ENCODE measurements at regions not wholly inside any gene's neighbourhood (a gene's known extent, or its start where the extent isn't known, plus 50 kb on each side); places are given as distances from the start of the nearest gene placed in this dataset.

- Histone ChIP-seq H3K27me3 (ENCODE audit: low read depth) (no peaks in the 10 kb centered on the region), H3K4me1 (peaks cover 16% of the 10 kb centered on the region), H3K9me3 (no peaks in the 10 kb centered on the region), H3K36me3 (replicated peaks) (no peaks in the 10 kb centered on the region), H3K4me3 (no peak overlapping the region)
- DNase-seq (ENCODE audit: low spot score in 2 of 2), result no peak
- in situ Hi-C loops (cut with MboI; ENCODE audit: low sequenced_read_pairs), result no loop called here
Measured at GRCh38 chr6:22451962-22452361, 117.4 kb upstream of the HDGFL1 start.

- in situ Hi-C loops (cut with MboI; ENCODE audit: low sequenced_read_pairs), result no loop called here
- Histone ChIP-seq H3K9me3 (no peaks in the 10 kb centered on the region), H3K4me3 (no peak overlapping the region), H3K4me1 (no peaks in the 10 kb centered on the region), H3K27me3 (ENCODE audit: low read depth) (no peaks in the 10 kb centered on the region), H3K36me3 (replicated peaks) (no peaks in the 10 kb centered on the region)
- no peak for DNase-seq (ENCODE audit: low spot score in 2 of 2)
Measured at GRCh38 chr6:22455378-22455777, 114.0 kb upstream of the HDGFL1 start.

GRCh38 chr6:22457996-22458395 is 111.4 kb upstream of the HDGFL1 start:
- Histone ChIP-seq H3K4me3 (no peak overlapping the region), H3K4me1 (no peaks in the 10 kb centered on the region), H3K27me3 (ENCODE audit: low read depth) (no peaks in the 10 kb centered on the region), H3K36me3 (replicated peaks) (no peaks in the 10 kb centered on the region), H3K9me3 (no peaks in the 10 kb centered on the region)
- in situ Hi-C loops (cut with MboI; ENCODE audit: low sequenced_read_pairs), result no loop called here
- no peak for DNase-seq (ENCODE audit: low spot score in 2 of 2)

DNA sequence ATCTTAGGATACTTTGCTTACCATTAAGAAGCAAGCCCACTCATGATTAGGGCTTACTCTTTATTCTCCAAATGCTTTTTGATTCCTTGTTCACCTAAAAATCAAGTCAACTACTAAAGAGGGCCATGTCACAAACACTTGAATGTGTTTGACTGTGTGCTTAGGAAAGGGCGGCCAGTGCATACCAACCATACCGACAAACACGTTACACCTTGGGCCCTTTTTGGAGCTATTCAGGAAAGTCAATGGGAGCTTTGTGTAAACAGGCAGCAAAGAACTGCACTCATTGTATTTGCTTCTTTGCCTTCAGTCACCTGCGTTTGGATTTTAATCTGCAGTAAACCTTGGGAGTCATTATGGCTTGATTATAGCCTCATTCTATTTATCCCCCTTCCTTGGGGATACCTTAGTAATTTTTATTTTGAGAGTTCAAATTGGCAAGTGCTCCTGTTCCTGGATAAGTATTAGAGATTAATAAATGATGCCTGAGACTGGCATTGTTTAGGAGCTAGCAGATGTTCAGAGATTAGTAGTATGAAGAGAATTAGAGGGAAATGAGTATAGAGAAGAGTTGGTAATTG is 102.6 kb upstream of the HDGFL1 start:
- no peaks in the 10 kb centered on the region for H3K36me3 ChIP-seq (replicated peaks)
- no peaks in the 10 kb centered on the region for H3K27me3 ChIP-seq (ENCODE audit: low read depth)
- in situ Hi-C loops (cut with MboI; ENCODE audit: low sequenced_read_pairs), result no loop called here
- DNase-seq (ENCODE audit: low spot score in 2 of 2), result no peak
- no peaks in the 10 kb centered on the region for H3K9me3 ChIP-seq
- no peak overlapping the region for H3K4me3 ChIP-seq
- H3K4me1 ChIP-seq, result peaks cover 6% of the 10 kb centered on the region

DNA sequence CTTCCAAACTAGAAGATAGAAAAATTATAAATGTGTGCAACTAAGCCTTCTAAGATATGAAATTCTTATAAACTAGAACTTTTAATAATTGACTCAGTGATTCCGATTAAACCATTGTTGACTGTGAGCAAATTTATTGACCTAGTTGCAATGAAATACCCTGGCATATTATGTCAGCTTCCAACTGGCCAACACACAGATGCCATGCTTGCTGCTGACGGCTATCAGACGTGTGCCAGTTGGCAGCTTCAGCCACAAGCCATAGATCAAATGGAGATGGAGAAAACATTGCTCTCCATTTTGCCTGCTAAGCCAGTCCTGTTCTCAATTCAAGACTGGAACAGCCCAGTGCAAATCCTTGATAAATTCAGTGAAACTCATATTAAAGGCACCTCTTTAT is 101.7 kb upstream of the HDGFL1 start:
- Histone ChIP-seq H3K36me3 (replicated peaks) (no peaks in the 10 kb centered on the region), H3K4me1 (peaks cover 6% of the 10 kb centered on the region), H3K4me3 (no peak overlapping the region), H3K27me3 (ENCODE audit: low read depth) (no peaks in the 10 kb centered on the region), H3K9me3 (no peaks in the 10 kb centered on the region)
- in situ Hi-C loops (cut with MboI; ENCODE audit: low sequenced_read_pairs), result no loop called here
- no peak for DNase-seq (ENCODE audit: low spot score in 2 of 2)

- Histone ChIP-seq H3K4me3 (no peak overlapping the region), H3K36me3 (replicated peaks) (no peaks in the 10 kb centered on the region), H3K4me1 (peaks cover 6% of the 10 kb centered on the region), H3K27me3 (ENCODE audit: low read depth) (no peaks in the 10 kb centered on the region), H3K9me3 (no peaks in the 10 kb centered on the region)
- DNase-seq (ENCODE audit: low spot score in 2 of 2), result no peak
- in situ Hi-C loops (cut with MboI; ENCODE audit: low sequenced_read_pairs), result no loop called here
Measured at GRCh38 chr6:22468256-22468965, 101.0 kb upstream of the HDGFL1 start.

GRCh38 chr6:22470454-22471131 is 98.8 kb upstream of the HDGFL1 start:
- no peaks in the 10 kb centered on the region for H3K9me3 ChIP-seq
- peaks cover 6% of the 10 kb centered on the region for H3K4me1 ChIP-seq
- in situ Hi-C loops (cut with MboI; ENCODE audit: low sequenced_read_pairs), result no loop called here
- no peak overlapping the region for H3K4me3 ChIP-seq
- no peaks in the 10 kb centered on the region for H3K36me3 ChIP-seq (replicated peaks)
- H3K27me3 ChIP-seq (ENCODE audit: low read depth), result no peaks in the 10 kb centered on the region
- no peak for DNase-seq (ENCODE audit: low spot score in 2 of 2)

- no peaks in the 10 kb centered on the region for H3K36me3 ChIP-seq (replicated peaks)
- no peak overlapping the region for H3K4me3 ChIP-seq
- peak in 1 of 2 experiments; percentile 35 for DNase-seq (ENCODE audit: low spot score in 2 of 2)
- H3K9me3 ChIP-seq, result no peaks in the 10 kb centered on the region
- in situ Hi-C loops (cut with MboI; ENCODE audit: low sequenced_read_pairs), result no loop called here
- H3K4me1 ChIP-seq, result peaks cover 6% of the 10 kb centered on the region
- no peaks in the 10 kb centered on the region for H3K27me3 ChIP-seq (ENCODE audit: low read depth)
Measured at GRCh38 chr6:22471132-22471690, 98.2 kb upstream of the HDGFL1 start.

DNA sequence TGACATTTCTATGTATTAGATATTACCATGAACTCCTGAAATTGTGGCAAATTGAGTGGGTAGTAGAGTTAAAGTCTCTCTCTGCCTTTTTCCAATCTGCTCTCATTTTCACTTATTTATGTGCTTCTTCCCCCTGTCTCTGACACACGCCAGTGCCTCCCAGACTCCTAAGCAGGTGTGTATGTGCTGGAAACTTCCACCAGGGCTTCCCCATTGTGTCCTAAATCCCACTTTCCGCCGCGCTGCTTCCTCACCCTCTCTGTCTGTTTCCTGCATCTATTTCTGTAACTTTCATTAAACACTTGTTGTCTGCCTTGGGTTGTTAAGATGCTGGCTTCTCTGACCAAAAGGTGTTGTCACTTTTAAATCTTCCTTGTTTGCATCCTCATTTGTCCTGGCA is 97.6 kb upstream of the HDGFL1 start:
- no peak overlapping the region for H3K4me3 ChIP-seq
- DNase-seq (ENCODE audit: low spot score in 2 of 2), result no peak
- H3K27me3 ChIP-seq (ENCODE audit: low read depth), result no peaks in the 10 kb centered on the region
- in situ Hi-C loops (cut with MboI; ENCODE audit: low sequenced_read_pairs), result no loop called here
- peaks cover 6% of the 10 kb centered on the region for H3K4me1 ChIP-seq
- H3K36me3 ChIP-seq (replicated peaks), result no peaks in the 10 kb centered on the region
- H3K9me3 ChIP-seq, result no peaks in the 10 kb centered on the region

- Histone ChIP-seq H3K9me3 (no peaks in the 10 kb centered on the region), H3K4me1 (peaks cover under 1% of the 10 kb centered on the region; the same call in 1 of the 2 replicates), H3K36me3 (replicated peaks) (no peaks in the 10 kb centered on the region), H3K27me3 (ENCODE audit: low read depth) (no peaks in the 10 kb centered on the region), H3K4me3 (no peak overlapping the region)
- in situ Hi-C loops (cut with MboI; ENCODE audit: low sequenced_read_pairs), result no loop called here
- DNase-seq (ENCODE audit: low spot score in 2 of 2), result no peak
Measured at GRCh38 chr6:22473991-22474682, 95.2 kb upstream of the HDGFL1 start.

- no peak for DNase-seq (ENCODE audit: low spot score in 2 of 2)
- Histone ChIP-seq H3K9me3 (no peaks in the 10 kb centered on the region), H3K27me3 (ENCODE audit: low read depth) (no peaks in the 10 kb centered on the region), H3K36me3 (replicated peaks) (no peaks in the 10 kb centered on the region), H3K4me1 (no peaks in the 10 kb centered on the region), H3K4me3 (no peak overlapping the region)
- in situ Hi-C loops (cut with MboI; ENCODE audit: low sequenced_read_pairs), result no loop called here
Measured at GRCh38 chr6:22476811-22477390, 92.5 kb upstream of the HDGFL1 start.

- in situ Hi-C loops (cut with MboI; ENCODE audit: low sequenced_read_pairs), result no loop called here
- H3K27me3 ChIP-seq (ENCODE audit: low read depth), result no peaks in the 10 kb centered on the region
- no peaks in the 10 kb centered on the region for H3K36me3 ChIP-seq (replicated peaks)
- H3K4me1 ChIP-seq, result peaks cover 11% of the 10 kb centered on the region
- H3K4me3 ChIP-seq, result no peak overlapping the region
- H3K9me3 ChIP-seq, result no peaks in the 10 kb centered on the region
- no peak for DNase-seq (ENCODE audit: low spot score in 2 of 2)
Measured at GRCh38 chr6:22497276-22497675, 72.1 kb upstream of the HDGFL1 start.

DNA sequence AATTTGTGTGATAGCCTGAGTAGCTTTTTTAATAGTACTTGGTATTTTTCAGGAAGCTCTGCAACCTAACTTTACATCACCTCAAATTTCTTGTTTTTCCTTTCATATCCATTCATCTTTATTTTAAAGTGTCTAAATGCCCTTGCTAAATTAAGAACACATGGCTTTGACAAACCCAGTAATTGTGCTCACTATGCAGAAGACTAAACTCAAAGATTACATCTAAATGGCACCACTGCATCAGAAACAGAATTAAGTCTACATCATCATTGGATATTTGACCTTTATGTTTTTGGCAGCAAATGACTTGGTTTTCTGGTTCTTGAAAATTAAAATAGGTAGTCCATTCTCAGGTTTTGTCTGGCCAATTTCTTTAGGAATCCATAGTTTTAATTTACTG is 69.6 kb upstream of the HDGFL1 start:
- Histone ChIP-seq H3K4me3 (no peak overlapping the region), H3K36me3 (replicated peaks) (no peaks in the 10 kb centered on the region), H3K4me1 (peaks cover 11% of the 10 kb centered on the region), H3K9me3 (no peaks in the 10 kb centered on the region), H3K27me3 (ENCODE audit: low read depth) (no peaks in the 10 kb centered on the region)
- in situ Hi-C loops (cut with MboI; ENCODE audit: low sequenced_read_pairs), result no loop called here
- DNase-seq (ENCODE audit: low spot score in 2 of 2), result no peak

All from HAP-1 (cell line).